HG02798 (cell line): ENCODE measurements at regions not wholly inside any gene's neighbourhood (a gene's known extent, or its start where the extent isn't known, plus 50 kb on each side); places are given as distances from the start of the nearest gene placed in this dataset.

Source experiments
- ATAC-seq: cut with Tn5 transposase; IDR thresholded peaks from one replicate; pipeline ENCODE4 v1.9.1; 2021; ENCODE audit warnings: mild to moderate bottlenecking; ENCODE audit not compliant: unreplicated experiment, poor library complexity

- ATAC-seq: no peak
These were observed 72.6 kb downstream of the TENT5C start for GRCh38 chr1:117678246-117678977.

- ATAC-seq: no peak
These were observed 73.5 kb downstream of the TENT5C start for GRCh38 chr1:117679299-117679698.

- ATAC-seq: no peak
These were observed 74.0 kb downstream of the TENT5C start for GRCh38 chr1:117679868-117680267.

GRCh38 chr1:117680316-117681002 is 74.6 kb downstream of the TENT5C start:
- ATAC-seq: no peak

- ATAC-seq: no peak
These were observed 75.4 kb downstream of the TENT5C start for GRCh38 chr1:117681093-117681900.

- ATAC-seq: no peak
These were observed 76.0 kb downstream of the TENT5C start for GRCh38 chr1:117681901-117682250.

- no peak for ATAC-seq
These were observed 76.5 kb downstream of the TENT5C start for GRCh38 chr1:117682372-117682771.

GRCh38 chr1:117683571-117684285 is 77.9 kb downstream of the TENT5C start:
- ATAC-seq: no peak

GRCh38 chr1:117685936-117686806 is 80.3 kb downstream of the TENT5C start:
- peak; percentile 81 for ATAC-seq

GRCh38 chr1:117686907-117687306 is 81.1 kb downstream of the TENT5C start:
- no peak for ATAC-seq

- ATAC-seq: no peak
These were observed 84.3 kb downstream of the TENT5C start for GRCh38 chr1:117689997-117690625.

GRCh38 chr1:117691942-117692341 is 86.1 kb downstream of the TENT5C start:
- ATAC-seq: no peak

GRCh38 chr1:117694543-117694942 is 88.7 kb downstream of the TENT5C start:
- ATAC-seq: no peak

GRCh38 chr1:117695796-117696490 is 90.1 kb downstream of the TENT5C start:
- ATAC-seq: no peak

GRCh38 chr1:117696561-117696960 is 90.7 kb downstream of the TENT5C start:
- ATAC-seq: no peak

GRCh38 chr1:117697220-117697781 is 91.5 kb downstream of the TENT5C start:
- ATAC-seq: no peak

GRCh38 chr1:117698398-117699160 is 92.7 kb downstream of the TENT5C start:
- no peak for ATAC-seq

GRCh38 chr1:117699953-117700352 is 94.1 kb downstream of the TENT5C start:
- ATAC-seq: no peak
